Epithelial cell of esophagus (primary cell): ENCODE measurements at regions not wholly inside any gene's neighbourhood (a gene's known extent, or its start where the extent isn't known, plus 50 kb on each side); places are given as distances from the start of the nearest gene placed in this dataset.

Experiments used
- DNase-seq: peaks from one replicate; pipeline ENCODE4 v3.0.0; 2010; ENCODE audit warnings: low read depth
- H3K4me3 ChIP-seq: 2 replicates; pipeline ENCODE4 v1.5.1; 2011; ENCODE audit warnings: mild to moderate bottlenecking, low read length, control low read depth
- TF ChIP-seq, protein P1 (sequence below): IDR thresholded peaks from 2 replicates; pipeline ENCODE4 v1.5.1; 2011; ENCODE audit warnings: low read depth, mild to moderate bottlenecking, low read length, control low read depth, inconsistent platforms; ENCODE audit not compliant: insufficient read depth; ENCODE audit errors: missing control alignments

DNA sequence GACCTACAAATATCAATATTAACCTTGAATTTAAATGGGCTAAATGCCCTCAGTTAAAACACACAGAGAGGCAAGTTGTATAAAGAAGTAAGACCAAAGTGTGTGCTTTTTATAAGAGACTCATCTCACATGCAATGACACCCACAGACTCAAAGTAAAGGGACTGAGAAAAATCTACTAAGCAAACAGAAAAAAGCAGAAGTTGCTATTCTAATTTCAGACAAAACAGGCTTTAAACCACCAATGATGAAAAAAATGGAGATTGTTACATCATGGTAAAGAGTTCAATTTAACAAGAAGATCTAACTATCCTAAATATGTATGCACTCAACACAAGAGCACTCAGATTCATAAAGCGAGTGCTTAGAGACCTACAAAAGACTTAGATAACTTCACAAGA lies 741.9 kb upstream of the MARCKS start:
- TF ChIP-seq, protein P1, sequence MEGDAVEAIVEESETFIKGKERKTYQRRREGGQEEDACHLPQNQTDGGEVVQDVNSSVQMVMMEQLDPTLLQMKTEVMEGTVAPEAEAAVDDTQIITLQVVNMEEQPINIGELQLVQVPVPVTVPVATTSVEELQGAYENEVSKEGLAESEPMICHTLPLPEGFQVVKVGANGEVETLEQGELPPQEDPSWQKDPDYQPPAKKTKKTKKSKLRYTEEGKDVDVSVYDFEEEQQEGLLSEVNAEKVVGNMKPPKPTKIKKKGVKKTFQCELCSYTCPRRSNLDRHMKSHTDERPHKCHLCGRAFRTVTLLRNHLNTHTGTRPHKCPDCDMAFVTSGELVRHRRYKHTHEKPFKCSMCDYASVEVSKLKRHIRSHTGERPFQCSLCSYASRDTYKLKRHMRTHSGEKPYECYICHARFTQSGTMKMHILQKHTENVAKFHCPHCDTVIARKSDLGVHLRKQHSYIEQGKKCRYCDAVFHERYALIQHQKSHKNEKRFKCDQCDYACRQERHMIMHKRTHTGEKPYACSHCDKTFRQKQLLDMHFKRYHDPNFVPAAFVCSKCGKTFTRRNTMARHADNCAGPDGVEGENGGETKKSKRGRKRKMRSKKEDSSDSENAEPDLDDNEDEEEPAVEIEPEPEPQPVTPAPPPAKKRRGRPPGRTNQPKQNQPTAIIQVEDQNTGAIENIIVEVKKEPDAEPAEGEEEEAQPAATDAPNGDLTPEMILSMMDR, result no peak
- no peak for DNase-seq
- no peak overlapping the region for H3K4me3 ChIP-seq

DNA sequence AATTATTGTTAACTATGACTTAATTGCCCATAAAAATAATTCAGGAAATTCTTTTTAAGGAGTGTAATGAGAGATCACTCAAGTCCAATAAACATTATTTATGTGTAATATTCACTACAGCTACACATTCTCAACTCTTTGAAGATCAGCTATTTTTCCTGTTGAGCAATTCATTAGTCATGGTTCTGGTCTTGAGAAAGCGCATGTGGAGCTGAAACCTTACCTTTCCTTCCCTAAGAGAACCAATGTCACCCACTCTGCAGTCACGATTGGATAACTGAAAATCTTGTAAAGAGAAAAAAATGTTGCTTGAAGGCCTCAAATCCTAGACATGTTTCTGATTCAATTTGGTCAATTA lies 736.9 kb upstream of the MARCKS start:
- DNase-seq, result peak; percentile 94
- H3K4me3 ChIP-seq, result no peak overlapping the region
- TF ChIP-seq, protein P1, result no peak

DNA sequence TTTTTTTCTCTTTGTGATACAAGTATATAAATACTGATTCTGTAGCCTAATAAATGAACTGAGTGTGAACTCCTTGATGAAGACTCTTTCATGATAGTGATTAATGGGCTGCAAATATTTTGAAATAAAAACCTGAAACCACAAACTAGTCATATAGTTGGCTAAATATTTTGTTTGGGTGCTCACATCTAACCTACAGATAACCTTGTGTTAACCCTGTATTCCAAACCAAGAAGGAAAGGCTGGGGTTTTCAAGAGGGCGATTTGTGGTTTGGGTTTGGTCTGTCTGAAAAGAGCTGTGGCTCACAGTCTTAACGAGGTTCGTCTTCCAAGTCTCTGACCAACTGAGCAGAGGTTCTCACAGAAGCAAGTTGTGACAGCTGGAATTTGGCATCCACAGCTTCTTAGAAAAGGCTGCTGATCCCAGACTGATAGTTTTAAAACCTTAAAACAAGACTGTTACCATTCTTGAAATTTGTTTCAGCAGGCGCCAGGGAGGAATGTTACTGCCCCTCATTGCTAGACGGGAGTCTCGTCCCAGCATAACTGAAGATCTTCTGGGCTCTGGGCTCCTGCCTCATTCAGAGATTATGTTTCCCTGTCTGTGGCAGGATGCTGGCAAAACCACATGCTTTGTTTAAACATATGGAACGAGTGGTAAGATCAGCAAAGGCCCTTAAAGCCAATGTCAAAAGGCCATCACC lies 736.4 kb upstream of the MARCKS start:
- no peak overlapping the region for H3K4me3 ChIP-seq
- TF ChIP-seq, protein P1, result no peak
- DNase-seq, result peak; percentile 74

DNA sequence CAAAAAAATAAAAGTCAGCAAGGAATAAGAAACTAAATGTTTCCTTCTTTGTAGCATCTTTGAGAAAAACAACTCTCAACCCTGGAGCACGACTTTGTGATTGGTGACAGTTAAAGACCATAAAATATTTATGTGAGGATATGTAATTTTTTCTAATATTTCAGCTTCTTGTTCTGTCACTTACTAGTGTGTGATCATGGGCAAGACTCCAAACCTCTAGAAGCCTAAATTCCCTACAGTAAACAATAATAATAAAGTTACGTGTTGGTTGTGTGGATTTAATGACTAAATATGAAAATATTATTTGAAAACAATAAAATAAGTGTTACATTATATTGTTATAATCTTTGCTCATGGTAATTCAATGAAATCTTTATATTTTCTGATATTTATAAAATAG lies 735.6 kb upstream of the MARCKS start:
- TF ChIP-seq, protein P1, result no peak
- DNase-seq, result no peak
- H3K4me3 ChIP-seq, result no peak overlapping the region

DNA sequence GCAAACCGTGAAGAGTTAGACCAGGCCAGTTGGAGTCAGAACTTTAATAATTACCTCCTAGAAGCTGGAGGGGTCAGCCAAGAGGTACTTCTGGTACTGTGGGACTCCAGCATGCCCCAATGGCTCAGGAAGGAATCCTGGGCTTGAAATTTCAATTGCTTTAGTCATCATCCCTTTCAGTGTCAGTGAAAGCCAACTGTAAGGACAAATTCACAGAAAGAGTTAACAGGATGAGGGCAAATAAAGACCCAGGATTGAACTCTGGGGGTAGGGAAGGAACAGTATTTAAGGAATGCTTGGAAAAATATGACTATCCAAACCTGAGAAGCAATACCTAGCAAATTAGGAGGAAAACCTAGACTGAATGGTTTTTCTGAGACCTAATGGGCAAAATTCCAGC lies 735.1 kb upstream of the MARCKS start:
- no peak overlapping the region for H3K4me3 ChIP-seq
- TF ChIP-seq, protein P1, result peak; percentile 8
- DNase-seq, result peak; percentile 73

DNA sequence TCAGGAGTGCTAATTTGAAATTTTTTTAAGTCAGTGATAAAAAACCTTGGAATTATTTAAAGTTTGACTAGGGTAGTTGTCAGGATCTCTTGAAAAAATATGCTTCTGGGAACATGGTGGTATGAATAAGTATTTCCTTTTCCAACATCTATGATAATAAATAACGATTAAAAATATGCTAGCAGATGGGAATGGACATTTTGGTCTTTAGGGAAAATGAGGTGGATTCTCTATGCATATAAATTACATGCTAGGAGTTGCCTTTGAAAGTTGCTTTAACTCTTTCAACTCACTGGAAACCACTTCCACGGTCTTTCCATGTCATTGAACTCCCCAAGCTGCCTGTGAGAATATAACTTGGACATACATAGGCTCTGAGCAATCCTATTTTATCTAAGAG lies 731.5 kb upstream of the MARCKS start:
- TF ChIP-seq, protein P1, result no peak
- DNase-seq, result no peak
- H3K4me3 ChIP-seq, result no peak overlapping the region

DNA sequence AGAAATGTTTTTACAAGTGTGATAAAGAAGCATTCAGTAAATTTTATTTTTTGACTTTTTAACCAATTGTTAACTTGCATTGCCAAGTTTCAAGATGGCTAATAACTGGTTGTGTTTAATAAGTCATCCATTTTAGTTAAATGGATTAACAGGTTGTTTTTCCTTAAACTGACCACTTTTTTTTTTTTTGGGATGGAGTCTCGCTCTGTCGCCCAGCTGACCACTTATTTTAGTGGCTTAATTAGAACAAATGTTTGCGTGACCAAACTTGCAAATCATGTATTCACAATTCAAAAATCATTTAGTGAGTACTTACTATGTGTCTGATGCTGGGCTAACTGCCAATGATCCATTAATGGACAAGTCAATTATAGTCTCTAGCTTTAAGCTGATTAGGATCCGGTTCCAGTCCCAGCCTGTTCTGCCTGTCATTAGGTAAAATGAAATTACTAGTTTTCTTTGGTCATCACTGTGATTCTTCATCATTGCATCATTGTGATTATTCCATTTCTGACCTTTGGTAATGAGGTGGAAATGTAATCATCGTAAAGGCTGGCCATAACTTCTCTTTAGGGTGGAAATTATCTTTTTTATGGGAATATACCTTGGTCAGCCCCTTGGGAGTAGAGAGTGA lies 729.2 kb upstream of the MARCKS start:
- H3K4me3 ChIP-seq, result no peak overlapping the region
- no peak for DNase-seq
- TF ChIP-seq, protein P1, result no peak
